Activated naive CD8-positive, alpha-beta T cell treated with anti-CD3 and anti-CD28 coated beads, Interleukin-2, amount 50 U/mL, for 24 hours (primary cell): ENCODE measurements at regions not wholly inside any gene's neighbourhood (a gene's known extent, or its start where the extent isn't known, plus 50 kb on each side); places are given as distances from the start of the nearest gene placed in this dataset.

Experiments used
- ATAC-seq: fragments of 150-1000 bp; cut with Tn5 transposase; one replicate; pipeline ENCODE4 v1.10.0; 2021
- DNase-seq: peaks from one replicate; pipeline ENCODE4 v3.0.0; 2021
- H3K27ac Mint-ChIP-seq: one replicate; pipeline ENCODE4 v1.8.0; 2021; ENCODE audit warnings: mild to moderate bottlenecking, mixed read lengths
- H3K27me3 Mint-ChIP-seq: one replicate; pipeline ENCODE4 v1.8.0; 2021; ENCODE audit warnings: mixed read lengths
- H3K36me3 Mint-ChIP-seq: one replicate; pipeline ENCODE4 v1.8.0; 2021; ENCODE audit warnings: low read depth, mixed read lengths
- H3K4me1 Mint-ChIP-seq: one replicate; pipeline ENCODE4 v1.8.0; 2021; ENCODE audit warnings: mixed read lengths
- H3K4me3 Mint-ChIP-seq: one replicate; pipeline ENCODE4 v1.8.0; 2021; ENCODE audit warnings: mild to moderate bottlenecking, moderate library complexity, mixed read lengths
- H3K9me3 Mint-ChIP-seq: one replicate; pipeline ENCODE4 v1.8.0; 2021; ENCODE audit warnings: mixed read lengths

DNA sequence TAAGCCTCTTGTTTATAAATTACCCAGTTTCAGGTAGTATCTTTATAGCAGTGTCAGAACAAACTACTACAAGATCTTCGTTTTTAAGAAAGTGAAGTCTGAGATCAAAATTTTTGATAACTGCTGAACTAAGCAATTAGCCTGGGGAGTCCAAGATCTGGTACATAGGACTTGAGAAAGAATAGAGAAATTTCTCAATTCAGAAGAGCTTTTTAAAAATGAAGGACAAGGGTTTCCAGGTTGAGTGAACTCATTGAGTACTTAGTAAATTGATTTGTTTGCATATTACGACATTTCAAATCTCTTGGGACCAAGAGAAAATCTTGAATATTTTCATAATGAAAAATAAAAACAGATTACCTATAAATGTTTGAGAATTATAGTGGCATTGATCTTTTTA lies 386.6 kb upstream of the THRB start:
- Mint-ChIP-seq H3K36me3 (no peaks in the 10 kb centered on the region), H3K4me3 (no peak overlapping the region)

DNA sequence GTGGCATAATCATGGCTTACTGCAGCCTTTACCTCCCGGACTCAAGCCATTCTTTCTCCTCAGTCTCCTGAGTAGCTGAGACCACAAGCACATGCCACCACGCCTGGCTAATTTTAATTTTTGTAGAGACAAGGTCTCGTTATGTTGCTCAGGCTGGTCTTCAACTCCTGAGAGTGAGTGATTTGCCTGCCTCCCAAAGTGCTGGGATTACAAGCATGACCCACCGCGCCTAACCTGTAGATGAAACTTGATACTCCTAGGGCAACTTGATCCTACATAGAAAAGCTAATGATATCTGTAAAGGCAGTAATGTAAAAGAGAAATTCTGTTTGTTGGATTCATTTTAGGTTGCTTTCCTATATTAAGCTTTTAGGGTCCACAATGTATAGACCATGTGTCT lies 391.9 kb upstream of the THRB start:
- H3K4me1 Mint-ChIP-seq, result no peaks in the 10 kb centered on the region
- no peak overlapping the region for H3K4me3 Mint-ChIP-seq
- H3K27ac Mint-ChIP-seq, result no peak overlapping the region
- no peaks in the 10 kb centered on the region for H3K9me3 Mint-ChIP-seq
- H3K27me3 Mint-ChIP-seq, result no peaks in the 10 kb centered on the region
- no peak for DNase-seq
- no peaks in the 10 kb centered on the region for H3K36me3 Mint-ChIP-seq
- no peak for ATAC-seq

More for the DNA sequence above, 386.6 kb upstream of the THRB start:
- ATAC-seq, result no peak
- no peaks in the 10 kb centered on the region for H3K27me3 Mint-ChIP-seq
- H3K9me3 Mint-ChIP-seq, result peaks cover 4% of the 10 kb centered on the region
- H3K27ac Mint-ChIP-seq, result no peak overlapping the region
- H3K4me1 Mint-ChIP-seq, result no peaks in the 10 kb centered on the region
- no peak for DNase-seq

- Mint-ChIP-seq H3K4me3 (no peak overlapping the region), H3K27ac (no peak overlapping the region), H3K4me1 (no peaks in the 10 kb centered on the region), H3K36me3 (no peaks in the 10 kb centered on the region), H3K27me3 (no peaks in the 10 kb centered on the region), H3K9me3 (no peaks in the 10 kb centered on the region)
- DNase-seq, result no peak
- ATAC-seq, result no peak
These were observed 395.4 kb upstream of the THRB start for GRCh38 chr3:24890012-24890411.

DNA sequence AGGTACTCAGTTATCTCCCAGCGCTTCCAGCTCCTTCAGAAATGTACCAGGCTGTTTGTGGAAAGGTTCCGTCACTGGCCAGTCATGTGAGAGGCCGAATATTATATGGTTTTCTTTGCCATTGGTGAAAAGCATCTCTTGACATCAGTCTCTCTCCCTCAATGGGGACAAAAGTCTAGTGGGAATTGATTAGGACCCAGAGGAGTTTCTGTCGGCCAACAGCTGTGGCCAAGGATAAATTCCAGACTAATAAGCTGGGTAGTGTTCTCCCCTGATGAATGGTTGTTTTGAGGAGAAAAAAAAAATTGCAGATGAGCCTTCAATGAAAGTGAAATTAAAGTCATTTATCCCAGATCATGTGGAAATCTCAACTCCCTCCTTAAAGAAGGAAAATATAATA lies 404.7 kb upstream of the THRB start:
- DNase-seq, result no peak
- H3K27ac Mint-ChIP-seq, result no peak overlapping the region
- H3K27me3 Mint-ChIP-seq, result no peaks in the 10 kb centered on the region
- no peaks in the 10 kb centered on the region for H3K4me1 Mint-ChIP-seq
- H3K36me3 Mint-ChIP-seq, result no peaks in the 10 kb centered on the region
- no peak overlapping the region for H3K4me3 Mint-ChIP-seq
- H3K9me3 Mint-ChIP-seq, result peaks cover 4% of the 10 kb centered on the region
- ATAC-seq, result no peak

DNA sequence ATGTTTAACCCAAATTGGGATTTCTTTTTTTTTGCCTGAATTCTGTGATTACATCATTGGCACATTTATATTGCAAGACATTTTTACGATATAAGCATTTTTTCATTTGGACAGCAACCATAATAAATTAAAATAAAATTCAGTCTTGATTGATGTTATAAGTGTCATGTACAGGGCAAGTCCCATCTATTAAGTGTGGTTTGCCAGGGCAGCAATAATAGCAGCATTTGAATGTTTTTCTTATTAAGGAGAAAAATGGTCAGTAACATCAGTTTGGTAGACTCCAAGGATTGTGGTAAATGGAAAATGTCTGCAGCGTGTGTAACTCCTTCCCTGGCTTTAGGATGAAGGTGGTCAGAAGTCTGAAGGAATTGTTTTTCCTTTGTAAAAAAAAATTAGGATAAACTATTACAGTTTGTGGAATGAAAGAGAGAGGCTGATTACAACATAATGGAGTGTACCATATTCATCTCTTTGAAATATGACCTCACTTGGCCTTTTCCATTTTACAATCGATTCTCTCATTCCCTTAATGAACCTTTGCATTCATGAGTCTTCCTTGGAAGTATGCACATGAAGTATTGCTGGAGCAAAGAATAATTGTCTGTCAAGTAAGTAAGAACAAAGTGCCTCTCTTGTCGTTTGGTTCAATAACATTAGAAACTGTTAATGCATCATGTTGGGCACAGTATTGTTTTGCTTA lies 405.4 kb upstream of the THRB start:
- Mint-ChIP-seq H3K36me3 (no peaks in the 10 kb centered on the region), H3K27me3 (no peaks in the 10 kb centered on the region), H3K9me3 (peaks cover 8% of the 10 kb centered on the region), H3K4me1 (no peaks in the 10 kb centered on the region), H3K27ac (no peak overlapping the region), H3K4me3 (no peak overlapping the region)
- DNase-seq, result no peak
- ATAC-seq, result no peak

DNA sequence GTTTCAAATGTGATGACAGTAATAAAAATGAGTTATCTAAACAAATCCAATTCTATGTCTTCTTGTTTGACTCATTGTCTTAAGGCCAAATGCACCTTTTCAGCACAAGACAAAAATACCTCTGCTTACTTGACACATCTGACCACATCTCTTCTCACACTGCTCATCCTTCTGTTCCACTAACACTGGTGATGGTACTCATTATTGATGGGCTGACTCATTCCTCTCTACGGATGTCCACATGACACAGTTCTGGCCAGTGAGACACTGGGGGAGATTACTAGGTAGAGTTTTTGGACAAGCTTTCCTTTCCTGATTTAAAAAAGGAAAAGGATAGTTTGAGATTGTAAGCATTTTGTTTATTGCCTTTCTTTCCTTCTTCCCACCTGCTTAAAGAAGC lies 410.6 kb upstream of the THRB start:
- no peaks in the 10 kb centered on the region for H3K36me3 Mint-ChIP-seq
- no peak overlapping the region for H3K4me3 Mint-ChIP-seq
- H3K9me3 Mint-ChIP-seq, result peaks cover 8% of the 10 kb centered on the region
- no peak overlapping the region for H3K27ac Mint-ChIP-seq
- DNase-seq (no peak), ATAC-seq (no peak)
- H3K27me3 Mint-ChIP-seq, result no peaks in the 10 kb centered on the region
- no peaks in the 10 kb centered on the region for H3K4me1 Mint-ChIP-seq

GRCh38 chr3:24907106-24907505 lies 412.5 kb upstream of the THRB start:
- H3K4me3 Mint-ChIP-seq, result no peak overlapping the region
- peaks cover 8% of the 10 kb centered on the region for H3K9me3 Mint-ChIP-seq
- H3K27ac Mint-ChIP-seq, result no peak overlapping the region
- ATAC-seq, result no peak
- no peak for DNase-seq
- no peaks in the 10 kb centered on the region for H3K27me3 Mint-ChIP-seq
- H3K4me1 Mint-ChIP-seq, result no peaks in the 10 kb centered on the region
- H3K36me3 Mint-ChIP-seq, result no peaks in the 10 kb centered on the region

DNA sequence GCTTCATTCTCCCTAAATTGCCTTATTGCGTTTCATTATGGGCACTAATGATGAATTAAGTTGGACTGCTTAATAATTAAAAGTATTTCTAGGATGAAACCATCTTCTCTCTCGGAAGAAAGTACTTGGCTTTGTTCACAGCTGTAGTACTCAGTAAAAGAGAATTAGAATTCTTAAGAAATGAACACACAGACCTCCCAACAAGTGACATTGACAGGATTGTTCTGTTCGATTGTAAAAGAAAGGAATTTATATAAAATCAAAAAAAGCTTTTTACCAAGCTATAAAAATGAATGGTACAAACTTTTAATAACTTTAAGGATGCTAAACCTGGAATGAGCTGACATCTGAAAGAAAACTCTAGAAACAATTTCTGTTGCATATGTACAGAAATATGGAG lies 416.4 kb upstream of the THRB start:
- DNase-seq, result no peak
- Mint-ChIP-seq H3K27me3 (no peaks in the 10 kb centered on the region), H3K36me3 (no peaks in the 10 kb centered on the region), H3K4me1 (no peaks in the 10 kb centered on the region), H3K27ac (no peak overlapping the region), H3K9me3 (peaks cover 3% of the 10 kb centered on the region), H3K4me3 (no peak overlapping the region)
- ATAC-seq, result no peak

GRCh38 chr3:24915639-24916038 lies 421.0 kb upstream of the THRB start:
- DNase-seq (no peak), ATAC-seq (no peak)
- Mint-ChIP-seq H3K4me3 (no peak overlapping the region), H3K36me3 (no peaks in the 10 kb centered on the region), H3K9me3 (peaks cover 3% of the 10 kb centered on the region), H3K27ac (no peak overlapping the region), H3K27me3 (no peaks in the 10 kb centered on the region), H3K4me1 (no peaks in the 10 kb centered on the region)

- no peaks in the 10 kb centered on the region for H3K4me1 Mint-ChIP-seq
- ATAC-seq (no peak), DNase-seq (no peak)
- H3K27me3 Mint-ChIP-seq, result no peaks in the 10 kb centered on the region
- H3K36me3 Mint-ChIP-seq, result no peaks in the 10 kb centered on the region
- peaks cover 3% of the 10 kb centered on the region for H3K9me3 Mint-ChIP-seq
- no peak overlapping the region for H3K4me3 Mint-ChIP-seq
- H3K27ac Mint-ChIP-seq, result no peak overlapping the region
These were observed 423.3 kb upstream of the THRB start for GRCh38 chr3:24917908-24918307.

GRCh38 chr3:24923570-24923969 lies 428.9 kb upstream of the THRB start:
- H3K4me3 Mint-ChIP-seq, result no peak overlapping the region
- no peaks in the 10 kb centered on the region for H3K27me3 Mint-ChIP-seq
- H3K9me3 Mint-ChIP-seq, result peaks cover 4% of the 10 kb centered on the region
- H3K27ac Mint-ChIP-seq, result no peak overlapping the region
- no peak for DNase-seq
- H3K4me1 Mint-ChIP-seq, result no peaks in the 10 kb centered on the region
- no peaks in the 10 kb centered on the region for H3K36me3 Mint-ChIP-seq
- ATAC-seq, result no peak

DNA sequence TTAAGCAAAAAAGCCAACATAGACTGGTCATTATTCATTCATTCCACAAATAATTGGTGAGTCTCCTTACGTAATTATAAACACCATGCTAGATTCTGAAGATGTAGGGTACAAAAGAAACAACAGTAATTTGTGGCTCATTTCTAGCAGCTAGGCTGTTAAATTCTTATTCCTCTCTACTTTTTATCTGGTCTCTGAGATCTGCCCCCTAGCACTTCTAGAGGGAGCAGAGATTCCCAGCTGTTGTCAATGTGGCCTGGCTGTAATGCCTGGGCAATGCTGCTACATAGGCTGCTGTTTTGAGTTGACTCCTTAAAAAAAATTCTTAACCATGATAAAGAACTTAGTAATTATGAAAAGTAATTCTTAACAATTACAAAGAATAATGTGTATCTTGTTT lies 434.9 kb upstream of the THRB start:
- ATAC-seq (no peak), DNase-seq (no peak)
- Mint-ChIP-seq H3K4me1 (no peaks in the 10 kb centered on the region), H3K27ac (no peak overlapping the region), H3K4me3 (no peak overlapping the region), H3K27me3 (no peaks in the 10 kb centered on the region), H3K36me3 (no peaks in the 10 kb centered on the region), H3K9me3 (peaks cover 4% of the 10 kb centered on the region)

GRCh38 chr3:24933401-24933800 lies 438.8 kb upstream of the THRB start:
- no peaks in the 10 kb centered on the region for H3K4me1 Mint-ChIP-seq
- no peaks in the 10 kb centered on the region for H3K27me3 Mint-ChIP-seq
- no peaks in the 10 kb centered on the region for H3K9me3 Mint-ChIP-seq
- no peak overlapping the region for H3K27ac Mint-ChIP-seq
- H3K4me3 Mint-ChIP-seq, result no peak overlapping the region
- no peak for DNase-seq
- no peak for ATAC-seq
- H3K36me3 Mint-ChIP-seq, result no peaks in the 10 kb centered on the region

DNA sequence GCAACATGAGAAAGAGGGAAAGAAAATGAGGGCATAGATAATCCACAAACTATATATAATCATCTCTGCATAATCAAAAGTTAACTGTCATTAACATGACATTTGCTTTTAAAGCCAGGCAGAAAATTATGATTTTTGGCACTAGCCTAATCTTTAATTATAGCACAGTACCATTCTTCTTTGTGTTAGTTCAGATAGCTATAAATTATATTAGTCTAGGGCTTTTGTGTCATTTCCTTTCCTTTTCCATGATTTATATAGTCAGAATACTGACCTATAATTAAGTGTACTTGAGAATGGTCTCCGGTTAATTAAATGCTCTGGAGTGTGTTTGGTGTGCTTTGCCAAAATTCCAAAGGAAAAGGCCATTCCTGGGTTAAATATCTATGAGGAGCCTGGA lies 441.9 kb upstream of the THRB start:
- Mint-ChIP-seq H3K36me3 (no peaks in the 10 kb centered on the region), H3K4me3 (no peak overlapping the region), H3K27me3 (no peaks in the 10 kb centered on the region), H3K27ac (no peak overlapping the region), H3K9me3 (peaks cover 5% of the 10 kb centered on the region), H3K4me1 (no peaks in the 10 kb centered on the region)
- DNase-seq, result no peak
- ATAC-seq, result no peak

GRCh38 chr3:24937228-24937627 lies 442.6 kb upstream of the THRB start:
- DNase-seq (no peak), ATAC-seq (no peak)
- no peaks in the 10 kb centered on the region for H3K27me3 Mint-ChIP-seq
- no peaks in the 10 kb centered on the region for H3K36me3 Mint-ChIP-seq
- H3K4me1 Mint-ChIP-seq, result no peaks in the 10 kb centered on the region
- H3K27ac Mint-ChIP-seq, result no peak overlapping the region
- H3K4me3 Mint-ChIP-seq, result no peak overlapping the region
- peaks cover 5% of the 10 kb centered on the region for H3K9me3 Mint-ChIP-seq

- no peak for DNase-seq
- H3K27ac Mint-ChIP-seq, result no peak overlapping the region
- no peaks in the 10 kb centered on the region for H3K36me3 Mint-ChIP-seq
- no peak for ATAC-seq
- H3K4me1 Mint-ChIP-seq, result no peaks in the 10 kb centered on the region
- H3K27me3 Mint-ChIP-seq, result no peaks in the 10 kb centered on the region
- no peak overlapping the region for H3K4me3 Mint-ChIP-seq
- peaks cover 5% of the 10 kb centered on the region for H3K9me3 Mint-ChIP-seq
These were observed 443.1 kb upstream of the THRB start for GRCh38 chr3:24937780-24938179.
